ENCODE measurements at regions not wholly inside any gene's neighbourhood (a gene's known extent, or its start where the extent isn't known, plus 50 kb on each side); places are given as distances from the start of the nearest gene placed in this dataset.

DNA sequence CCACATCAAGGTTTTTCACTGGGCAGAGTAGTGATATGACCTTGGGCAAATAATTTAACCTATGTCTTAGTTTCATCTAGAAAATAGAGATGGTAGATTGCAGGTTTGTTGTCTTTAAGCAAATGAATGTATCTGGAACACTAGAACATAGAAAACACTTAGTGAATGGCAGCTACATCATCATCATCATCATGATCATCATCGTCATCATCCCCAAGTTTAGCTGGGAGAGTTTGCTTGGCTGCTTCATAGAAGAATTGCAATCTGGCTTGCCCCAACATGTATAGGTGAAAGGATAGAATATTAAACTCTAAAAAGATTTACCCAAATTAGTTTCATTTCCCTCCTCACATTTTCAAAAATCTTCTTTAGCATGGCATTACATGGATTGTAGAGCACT, 91.3 kb upstream of the TMEM260 start:
- H3K4me1 ChIP-seq (ENCODE audit: control insufficient read depth in 1 of 2, insufficient read depth in 2 of 2, low read depth in 1 of 2, low read length in 1 of 2), result peaks cover 2 to 4% of the 10 kb centered on the region in 2 experiments; a peak in 2 of 4 replicates
- no peaks in the 10 kb centered on the region for H3K36me3 ChIP-seq (replicated peaks in 1 of 2; ENCODE audit: control insufficient read depth in 1 of 2, insufficient read depth in 2 of 2, low read length in 1 of 2)
- H3K27me3 ChIP-seq (ENCODE audit: insufficient read depth), result no peaks in the 10 kb centered on the region; the same call in 1 of the 2 replicates
- H4K20me1 ChIP-seq (ENCODE audit: insufficient read depth), result no peaks in the 10 kb centered on the region
- no peak overlapping the region for H3K4me3 ChIP-seq (ENCODE audit: low read depth in 2 of 2, low read length in 1 of 2)
- H3K9me2 ChIP-seq, result no peaks in the 10 kb centered on the region
- CTCF ChIA-PET, result interaction anchor here (1.2 to 3.1 kb wide), 3 partner anchors 14 to 829 kb away, joined by 3 to 11 read pairs (median 4); no protein-coding TSS in a partner anchor
- H3F3A ChIP-seq (replicated peaks; ENCODE audit: insufficient read depth), result no peaks in the 10 kb centered on the region
- H3K4me2 ChIP-seq, result no peak overlapping the region
- WGBS (ENCODE audit: low lambda C conversion rate), result 4% methylated on average over 1 of the region's 1 CpG
- POLR2A ChIA-PET, result no interaction called here
- no peak for DNase-seq
- no peak overlapping the region for H3K27ac ChIP-seq (ENCODE audit: low read depth in 2 of 2, low read length in 1 of 2)
- TF ChIP-seq, protein P1, sequence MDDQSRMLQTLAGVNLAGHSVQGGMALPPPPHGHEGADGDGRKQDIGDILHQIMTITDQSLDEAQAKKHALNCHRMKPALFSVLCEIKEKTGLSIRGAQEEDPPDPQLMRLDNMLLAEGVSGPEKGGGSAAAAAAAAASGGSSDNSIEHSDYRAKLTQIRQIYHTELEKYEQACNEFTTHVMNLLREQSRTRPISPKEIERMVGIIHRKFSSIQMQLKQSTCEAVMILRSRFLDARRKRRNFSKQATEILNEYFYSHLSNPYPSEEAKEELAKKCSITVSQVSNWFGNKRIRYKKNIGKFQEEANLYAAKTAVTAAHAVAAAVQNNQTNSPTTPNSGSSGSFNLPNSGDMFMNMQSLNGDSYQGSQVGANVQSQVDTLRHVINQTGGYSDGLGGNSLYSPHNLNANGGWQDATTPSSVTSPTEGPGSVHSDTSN (IDR thresholded peaks at IDR 0.05), result no peak
- TF ChIP-seq RAD21 (IDR thresholded peaks at IDR 0.05; ENCODE audit: low read length) (no peak), FOXM1 (IDR thresholded peaks at IDR 0.05; ENCODE audit: low read depth) (no peak), TAF1 (IDR thresholded peaks at IDR 0.05; ENCODE audit: borderline replicate concordance, low read depth, low read length) (no peak), NRF1 (IDR thresholded peaks at IDR 0.05; ENCODE audit: low read depth, low read length) (no peak), NFIC (IDR thresholded peaks at IDR 0.05; ENCODE audit: borderline replicate concordance) (no peak), FOSL2 (IDR thresholded peaks at IDR 0.05; ENCODE audit: borderline replicate concordance, low read depth) (no peak), SMC3 (IDR thresholded peaks at IDR 0.05; ENCODE audit: low read depth, low read length) (no peak)
- TF ChIP-seq, protein P2, sequence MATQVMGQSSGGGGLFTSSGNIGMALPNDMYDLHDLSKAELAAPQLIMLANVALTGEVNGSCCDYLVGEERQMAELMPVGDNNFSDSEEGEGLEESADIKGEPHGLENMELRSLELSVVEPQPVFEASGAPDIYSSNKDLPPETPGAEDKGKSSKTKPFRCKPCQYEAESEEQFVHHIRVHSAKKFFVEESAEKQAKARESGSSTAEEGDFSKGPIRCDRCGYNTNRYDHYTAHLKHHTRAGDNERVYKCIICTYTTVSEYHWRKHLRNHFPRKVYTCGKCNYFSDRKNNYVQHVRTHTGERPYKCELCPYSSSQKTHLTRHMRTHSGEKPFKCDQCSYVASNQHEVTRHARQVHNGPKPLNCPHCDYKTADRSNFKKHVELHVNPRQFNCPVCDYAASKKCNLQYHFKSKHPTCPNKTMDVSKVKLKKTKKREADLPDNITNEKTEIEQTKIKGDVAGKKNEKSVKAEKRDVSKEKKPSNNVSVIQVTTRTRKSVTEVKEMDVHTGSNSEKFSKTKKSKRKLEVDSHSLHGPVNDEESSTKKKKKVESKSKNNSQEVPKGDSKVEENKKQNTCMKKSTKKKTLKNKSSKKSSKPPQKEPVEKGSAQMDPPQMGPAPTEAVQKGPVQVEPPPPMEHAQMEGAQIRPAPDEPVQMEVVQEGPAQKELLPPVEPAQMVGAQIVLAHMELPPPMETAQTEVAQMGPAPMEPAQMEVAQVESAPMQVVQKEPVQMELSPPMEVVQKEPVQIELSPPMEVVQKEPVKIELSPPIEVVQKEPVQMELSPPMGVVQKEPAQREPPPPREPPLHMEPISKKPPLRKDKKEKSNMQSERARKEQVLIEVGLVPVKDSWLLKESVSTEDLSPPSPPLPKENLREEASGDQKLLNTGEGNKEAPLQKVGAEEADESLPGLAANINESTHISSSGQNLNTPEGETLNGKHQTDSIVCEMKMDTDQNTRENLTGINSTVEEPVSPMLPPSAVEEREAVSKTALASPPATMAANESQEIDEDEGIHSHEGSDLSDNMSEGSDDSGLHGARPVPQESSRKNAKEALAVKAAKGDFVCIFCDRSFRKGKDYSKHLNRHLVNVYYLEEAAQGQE (IDR thresholded peaks at IDR 0.05; ENCODE audit: low read depth, low read length), result no peak
- no peaks in the 10 kb centered on the region for H3K9me3 ChIP-seq
- H3K79me2 ChIP-seq (ENCODE audit: insufficient read depth), result no peaks in the 10 kb centered on the region
- no peak overlapping the region for H2AFZ ChIP-seq (ENCODE audit: low read depth)
- no peak overlapping the region for H3K9ac ChIP-seq

DNA sequence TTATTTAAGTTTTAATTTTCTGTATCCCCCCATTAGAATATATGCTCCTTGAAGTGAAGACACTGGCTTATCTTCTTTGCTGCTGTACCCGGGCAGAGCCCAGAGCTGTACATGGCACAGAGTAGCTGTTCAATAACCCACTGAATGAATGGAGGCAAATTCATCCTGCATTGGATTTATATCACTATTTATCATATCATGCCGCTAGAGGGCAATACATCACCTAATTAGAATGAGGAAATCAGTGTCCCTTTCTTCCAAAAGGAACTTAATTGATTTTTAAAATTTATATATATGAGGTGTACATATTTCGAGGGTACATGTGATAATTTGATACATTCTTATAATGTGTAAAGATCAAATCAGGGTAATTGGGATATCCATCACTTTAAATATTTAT, 89.2 kb upstream of the TMEM260 start:
- H3K9ac ChIP-seq, result no peak overlapping the region
- no peak overlapping the region for H3K4me3 ChIP-seq (ENCODE audit: low read depth in 2 of 2, low read length in 1 of 2)
- H3K9me3 ChIP-seq, result no peaks in the 10 kb centered on the region
- POLR2A ChIA-PET, result no interaction called here
- no peaks in the 10 kb centered on the region for H3K9me2 ChIP-seq
- H3K27me3 ChIP-seq (ENCODE audit: insufficient read depth), result peaks cover 7% of the 10 kb centered on the region; the same call in 1 of the 2 replicates
- CTCF ChIA-PET, result interaction anchor here (0.6 to 3.6 kb wide), 41 partner anchors 8 to 905 kb away, joined by 3 to 74 read pairs (median 3); no protein-coding TSS in a partner anchor
- TF ChIP-seq CTCF (IDR thresholded peaks at IDR 0.05) (peak; percentile 71), RAD21 (IDR thresholded peaks at IDR 0.05; ENCODE audit: low read length) (peak; percentile 43; the same call in 1 of the 2 replicates), FOXJ3 (CRISPR knock-in tag; IDR thresholded peaks at IDR 0.05) (no peak), MAX (IDR thresholded peaks at IDR 0.05; ENCODE audit: low read depth) (no peak)
- H3K36me3 ChIP-seq (replicated peaks in 1 of 2; ENCODE audit: control insufficient read depth in 1 of 2, insufficient read depth in 2 of 2, low read length in 1 of 2), result no peaks in the 10 kb centered on the region
- peaks cover 2 to 4% of the 10 kb centered on the region in 2 experiments; a peak in 2 of 4 replicates for H3K4me1 ChIP-seq (ENCODE audit: control insufficient read depth in 1 of 2, insufficient read depth in 2 of 2, low read depth in 1 of 2, low read length in 1 of 2)
- H4K20me1 ChIP-seq (ENCODE audit: insufficient read depth), result no peaks in the 10 kb centered on the region
- no peak overlapping the region for H3K27ac ChIP-seq (ENCODE audit: low read depth in 2 of 2, low read length in 1 of 2)
- no peaks in the 10 kb centered on the region for H3F3A ChIP-seq (replicated peaks; ENCODE audit: insufficient read depth)
- H3K4me2 ChIP-seq, result no peak overlapping the region
- WGBS (ENCODE audit: low lambda C conversion rate), result 0% methylated on average over 3 of the region's 3 CpGs
- H3K79me2 ChIP-seq (ENCODE audit: insufficient read depth), result no peaks in the 10 kb centered on the region
- no peak overlapping the region for H2AFZ ChIP-seq (ENCODE audit: low read depth)
- DNase-seq, result peak; percentile 14

Measured in SK-N-SH (cell line).